ENCODE measurements at regions not wholly inside any gene's neighbourhood (a gene's known extent, or its start where the extent isn't known, plus 50 kb on each side); places are given as distances from the start of the nearest gene placed in this dataset.

DNA sequence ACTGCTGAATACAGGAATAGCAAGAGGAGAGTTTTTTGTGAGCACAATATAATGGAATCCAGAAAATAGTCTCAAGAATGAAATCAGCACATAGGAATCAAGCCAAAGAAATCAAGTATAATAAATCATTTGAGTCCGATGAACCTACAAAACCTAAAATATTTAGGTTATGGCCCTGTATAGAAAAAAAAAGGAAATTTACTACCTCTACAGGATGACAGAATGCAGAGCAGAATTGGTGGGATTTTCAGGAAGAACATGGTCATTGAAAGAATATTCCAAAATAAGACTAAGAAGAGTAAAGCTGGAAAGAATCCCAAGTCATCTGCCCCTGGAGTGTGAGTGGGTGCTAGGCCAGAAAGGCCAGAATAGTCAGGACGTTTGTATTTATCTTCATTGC, 1041.2 kb upstream of the CDH2 start:
- Mint-ChIP-seq H3K9me3 (peaks cover 2% of the 10 kb centered on the region), H3K4me3 (no peak overlapping the region), H3K4me1 (no peaks in the 10 kb centered on the region), H3K27ac (no peak overlapping the region), H3K27me3 (no peaks in the 10 kb centered on the region), H3K36me3 (ENCODE audit: low read depth) (no peaks in the 10 kb centered on the region)
- no peak for DNase-seq
- no peak for ATAC-seq (ENCODE audit: low read depth)
- ChIA-PET CTCF (no interaction called here), POLR2A (no interaction called here)
- intact Hi-C loops (cut with micrococcal nuclease), result no loop called here
- TF ChIP-seq, protein P1, sequence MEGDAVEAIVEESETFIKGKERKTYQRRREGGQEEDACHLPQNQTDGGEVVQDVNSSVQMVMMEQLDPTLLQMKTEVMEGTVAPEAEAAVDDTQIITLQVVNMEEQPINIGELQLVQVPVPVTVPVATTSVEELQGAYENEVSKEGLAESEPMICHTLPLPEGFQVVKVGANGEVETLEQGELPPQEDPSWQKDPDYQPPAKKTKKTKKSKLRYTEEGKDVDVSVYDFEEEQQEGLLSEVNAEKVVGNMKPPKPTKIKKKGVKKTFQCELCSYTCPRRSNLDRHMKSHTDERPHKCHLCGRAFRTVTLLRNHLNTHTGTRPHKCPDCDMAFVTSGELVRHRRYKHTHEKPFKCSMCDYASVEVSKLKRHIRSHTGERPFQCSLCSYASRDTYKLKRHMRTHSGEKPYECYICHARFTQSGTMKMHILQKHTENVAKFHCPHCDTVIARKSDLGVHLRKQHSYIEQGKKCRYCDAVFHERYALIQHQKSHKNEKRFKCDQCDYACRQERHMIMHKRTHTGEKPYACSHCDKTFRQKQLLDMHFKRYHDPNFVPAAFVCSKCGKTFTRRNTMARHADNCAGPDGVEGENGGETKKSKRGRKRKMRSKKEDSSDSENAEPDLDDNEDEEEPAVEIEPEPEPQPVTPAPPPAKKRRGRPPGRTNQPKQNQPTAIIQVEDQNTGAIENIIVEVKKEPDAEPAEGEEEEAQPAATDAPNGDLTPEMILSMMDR (IDR thresholded peaks at IDR 0.05), result no peak

DNA sequence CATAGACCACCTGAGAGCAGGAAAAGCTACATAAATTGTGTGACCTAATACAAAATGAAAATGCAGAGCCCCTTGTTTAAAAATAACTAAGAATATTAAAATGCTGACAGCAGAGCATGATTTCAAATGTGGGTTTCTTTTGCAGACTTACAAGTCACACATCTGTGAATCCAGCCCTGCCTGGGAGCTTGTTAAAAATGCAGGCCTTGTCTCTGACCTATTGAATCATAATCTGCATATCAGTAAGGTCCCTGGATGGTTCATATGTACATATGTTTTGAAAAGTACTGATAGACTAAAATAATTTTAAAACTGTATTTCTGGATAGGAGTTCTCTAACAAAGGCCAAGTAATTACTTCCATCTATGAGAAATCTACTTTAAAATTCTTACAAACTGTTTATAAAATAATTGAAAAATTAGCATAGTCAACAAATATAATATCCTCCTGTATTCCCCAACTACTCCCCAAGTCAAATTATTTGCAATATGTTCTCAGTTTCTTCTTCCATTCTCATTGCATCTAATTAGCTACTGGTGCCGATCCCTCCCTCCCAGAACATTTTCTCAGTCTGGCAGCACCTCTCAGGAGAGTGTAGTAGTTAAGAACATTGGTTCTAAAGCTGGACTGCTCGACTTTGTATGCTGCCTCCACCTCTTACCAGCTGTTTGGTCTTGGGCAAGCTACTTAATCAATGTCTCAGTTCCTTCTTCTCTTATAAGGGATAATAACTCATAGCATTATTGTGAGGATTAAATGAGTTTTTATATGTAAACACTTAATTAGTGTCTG, 1040.4 kb upstream of the CDH2 start:
- TF ChIP-seq, protein P1 (IDR thresholded peaks at IDR 0.05), result no peak
- CTCF ChIA-PET, result no interaction called here
- no peak overlapping the region for H3K27ac Mint-ChIP-seq
- intact Hi-C loops (cut with micrococcal nuclease), result no loop called here
- H3K4me3 Mint-ChIP-seq, result no peak overlapping the region
- peaks cover 5% of the 10 kb centered on the region for H3K9me3 Mint-ChIP-seq
- H3K36me3 Mint-ChIP-seq (ENCODE audit: low read depth), result no peaks in the 10 kb centered on the region
- ATAC-seq (ENCODE audit: low read depth) (no peak), DNase-seq (no peak)
- no peaks in the 10 kb centered on the region for H3K27me3 Mint-ChIP-seq
- POLR2A ChIA-PET, result no interaction called here
- H3K4me1 Mint-ChIP-seq, result no peaks in the 10 kb centered on the region

GRCh38 chr18:29198834-29199233, 1021.9 kb upstream of the CDH2 start:
- DNase-seq (no peak), ATAC-seq (ENCODE audit: low read depth) (no peak)
- Mint-ChIP-seq H3K4me1 (no peaks in the 10 kb centered on the region), H3K36me3 (ENCODE audit: low read depth) (no peaks in the 10 kb centered on the region), H3K27ac (no peak overlapping the region), H3K27me3 (no peaks in the 10 kb centered on the region), H3K4me3 (no peak overlapping the region), H3K9me3 (peaks cover 6% of the 10 kb centered on the region)
- TF ChIP-seq, protein P1 (IDR thresholded peaks at IDR 0.05), result no peak
- intact Hi-C loops (cut with micrococcal nuclease), result no loop called here
- CTCF ChIA-PET, result no interaction called here
- POLR2A ChIA-PET, result no interaction called here

DNA sequence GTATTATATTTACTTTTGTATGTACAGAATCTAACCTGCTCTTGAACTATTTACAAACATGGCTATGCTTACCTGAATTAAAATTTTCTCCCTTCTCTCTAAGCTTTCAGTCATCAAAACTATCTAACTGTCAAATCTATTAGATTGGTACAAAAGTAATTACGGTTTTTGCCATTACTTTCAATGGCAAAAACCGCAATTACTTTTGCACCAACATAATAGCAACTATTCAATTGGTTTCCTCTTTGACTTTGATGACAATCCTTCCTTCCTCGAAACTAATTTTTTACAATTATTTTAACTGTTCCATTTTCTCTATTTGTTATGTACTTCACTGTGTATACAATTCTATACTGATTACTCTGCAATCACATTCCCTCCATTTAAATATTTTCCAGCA, 1019.4 kb upstream of the CDH2 start:
- TF ChIP-seq, protein P1 (IDR thresholded peaks at IDR 0.05), result no peak
- POLR2A ChIA-PET, result no interaction called here
- ATAC-seq (ENCODE audit: low read depth) (no peak), DNase-seq (no peak)
- Mint-ChIP-seq H3K4me1 (no peaks in the 10 kb centered on the region), H3K4me3 (no peak overlapping the region), H3K27ac (no peak overlapping the region), H3K9me3 (peaks cover 8% of the 10 kb centered on the region), H3K36me3 (ENCODE audit: low read depth) (no peaks in the 10 kb centered on the region), H3K27me3 (no peaks in the 10 kb centered on the region)
- intact Hi-C loops (cut with micrococcal nuclease), result no loop called here
- CTCF ChIA-PET, result no interaction called here

- Mint-ChIP-seq H3K27ac (no peak overlapping the region), H3K9me3 (peaks cover 12% of the 10 kb centered on the region), H3K36me3 (ENCODE audit: low read depth) (no peaks in the 10 kb centered on the region), H3K4me3 (no peak overlapping the region), H3K4me1 (no peaks in the 10 kb centered on the region), H3K27me3 (no peaks in the 10 kb centered on the region)
- TF ChIP-seq, protein P1 (IDR thresholded peaks at IDR 0.05), result no peak
- intact Hi-C loops (cut with micrococcal nuclease), result no loop called here
- ChIA-PET CTCF (no interaction called here), POLR2A (no interaction called here)
- no peak for ATAC-seq (ENCODE audit: low read depth)
- no peak for DNase-seq
Measured at GRCh38 chr18:29191263-29191662, 1014.3 kb upstream of the CDH2 start.
